ENCODE measurements at regions not wholly inside any gene's neighbourhood (a gene's known extent, or its start where the extent isn't known, plus 50 kb on each side); places are given as distances from the start of the nearest gene placed in this dataset.

DNA sequence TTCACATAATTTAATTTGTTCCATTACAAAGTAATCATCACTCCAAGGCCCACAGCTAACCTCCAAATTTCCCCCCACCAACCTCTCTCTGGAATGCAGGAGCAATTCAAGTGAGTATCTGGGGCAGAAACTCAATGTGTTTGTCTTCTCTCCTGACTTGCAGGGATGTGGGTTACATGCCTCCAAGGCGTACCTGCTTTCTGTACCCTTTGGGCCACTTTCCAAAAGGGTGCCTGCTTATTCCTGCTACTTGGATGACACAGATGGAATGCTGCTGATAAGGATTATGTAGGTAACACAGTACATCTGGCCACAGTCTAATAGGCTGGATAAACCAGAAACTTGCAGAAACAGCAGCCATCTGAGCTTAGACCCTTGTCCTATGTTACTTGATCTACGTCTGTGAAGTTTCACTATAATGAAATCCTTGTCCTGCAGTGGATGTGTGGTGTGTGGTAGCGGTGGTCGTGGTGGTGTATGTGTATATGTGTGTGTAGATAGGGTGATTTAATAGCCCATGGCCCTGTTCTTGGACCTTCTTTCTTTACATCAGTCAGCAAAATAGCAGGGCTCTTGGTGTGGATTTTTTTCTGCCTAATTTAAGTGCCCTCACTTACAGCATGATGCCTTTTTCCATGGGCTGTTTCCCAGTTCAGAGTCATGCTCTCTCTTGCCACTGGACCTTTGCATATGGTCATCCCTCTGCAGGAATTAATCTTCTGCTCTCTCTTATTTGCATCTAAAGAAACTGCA is 175.9 kb downstream of the ZDHHC21 start:
- DNase-seq: no peak

DNA sequence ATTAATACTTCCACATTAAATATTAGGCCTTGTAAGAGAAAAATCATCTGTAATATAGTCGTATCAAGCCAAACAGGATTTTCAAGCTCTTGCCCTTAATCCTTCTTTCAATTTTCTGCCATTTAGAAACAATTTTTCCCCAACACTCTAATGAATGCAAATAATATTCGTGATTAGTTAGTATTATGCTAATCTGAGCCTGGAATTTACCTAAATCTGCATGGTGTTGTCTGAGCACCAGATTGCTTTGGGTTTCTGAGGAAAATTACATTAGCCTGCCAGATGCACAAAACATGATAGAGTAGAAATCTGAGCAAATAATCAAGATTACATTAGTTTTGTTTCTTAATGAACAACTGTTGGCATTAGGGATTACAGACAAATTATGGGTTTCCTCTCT is 176.6 kb downstream of the ZDHHC21 start:
- no peak for DNase-seq

DNA sequence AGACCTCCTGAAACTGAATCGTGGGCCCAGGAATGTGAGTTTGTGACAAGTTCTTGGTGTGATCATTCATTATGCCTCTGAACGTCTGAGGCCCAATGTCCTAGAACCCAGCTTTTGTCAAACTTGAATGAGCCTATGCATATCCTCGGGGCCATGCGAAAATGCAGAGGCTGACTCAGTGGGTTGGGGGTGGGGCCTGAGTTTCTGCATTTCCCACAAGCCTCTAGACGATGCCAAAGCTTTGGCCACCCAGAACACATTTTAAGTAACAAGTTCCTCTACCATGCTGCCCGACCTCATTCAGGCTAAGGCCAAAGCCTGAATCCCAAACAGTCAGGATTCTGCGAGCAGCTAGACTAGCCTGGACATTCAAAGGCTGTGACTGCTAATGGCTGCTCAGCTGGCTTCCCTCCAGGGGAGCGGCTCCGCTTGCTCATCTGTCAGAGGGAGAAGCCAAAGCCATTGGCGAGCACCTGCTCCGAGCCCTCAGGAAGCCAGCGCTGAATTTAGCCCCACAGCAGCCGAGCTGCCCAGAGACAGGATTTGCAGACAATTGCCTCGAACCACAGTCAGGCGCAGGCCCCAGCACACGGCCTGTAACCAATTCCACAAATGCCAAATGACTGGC is 177.5 kb downstream of the ZDHHC21 start:
- DNase-seq: peak; percentile 75

DNA sequence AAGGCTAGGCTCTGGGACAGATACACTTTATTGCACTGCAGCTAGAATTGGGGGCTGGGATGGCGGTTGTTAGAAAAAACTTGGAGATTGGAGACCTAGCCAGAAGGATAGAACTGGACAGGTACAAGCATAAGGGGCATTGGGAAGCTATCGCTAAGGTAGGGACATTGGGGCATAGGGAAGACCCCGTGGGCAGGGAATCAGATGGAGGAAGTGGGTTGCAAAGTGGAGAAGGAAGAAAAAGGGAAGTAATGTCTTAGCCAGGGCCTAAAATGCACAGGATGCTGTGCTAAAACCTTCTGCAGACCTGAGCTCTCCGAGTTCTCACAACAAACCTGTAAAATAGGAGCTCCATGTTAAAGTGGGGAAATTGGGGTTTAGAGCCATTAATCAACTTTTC is 178.2 kb downstream of the ZDHHC21 start:
- DNase-seq: no peak

DNA sequence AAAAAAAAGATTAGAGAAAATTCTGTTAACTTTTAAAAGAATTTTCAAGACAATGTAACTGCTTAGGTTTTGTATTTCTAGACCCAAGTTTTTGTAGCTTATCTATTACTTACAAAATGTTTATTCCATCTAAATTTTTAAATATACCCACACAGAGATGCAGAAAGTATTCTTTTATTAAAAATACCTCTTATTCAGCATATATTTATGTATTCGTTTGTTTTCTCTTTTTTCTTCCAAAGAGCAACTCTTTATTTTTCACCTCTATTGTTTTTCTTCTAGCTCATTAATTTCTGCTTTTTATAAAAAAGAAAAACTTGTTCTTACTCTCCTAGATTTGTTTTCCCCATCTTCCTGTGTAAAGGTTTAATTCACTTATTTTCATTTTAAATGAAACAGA is 180.3 kb downstream of the ZDHHC21 start:
- no peak for DNase-seq

DNA sequence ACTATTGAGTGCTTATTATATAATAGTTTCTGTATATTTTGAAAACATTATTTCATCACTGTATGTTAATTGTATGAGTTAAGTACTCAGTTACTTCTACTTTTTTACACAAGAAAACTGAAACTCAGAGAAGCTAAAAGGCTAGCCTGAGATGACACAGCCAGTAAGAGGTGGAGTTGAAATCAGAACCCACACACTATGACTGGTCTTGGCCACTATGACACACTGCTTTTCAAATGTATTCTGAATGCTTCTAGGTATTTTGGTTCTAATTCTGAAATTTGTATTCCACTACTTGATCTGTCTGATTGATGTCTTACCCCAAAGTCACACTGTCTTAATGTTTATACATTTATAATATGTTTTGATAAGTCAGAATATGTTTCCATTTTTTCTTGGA is 181.8 kb downstream of the ZDHHC21 start:
- no peak for DNase-seq

DNA sequence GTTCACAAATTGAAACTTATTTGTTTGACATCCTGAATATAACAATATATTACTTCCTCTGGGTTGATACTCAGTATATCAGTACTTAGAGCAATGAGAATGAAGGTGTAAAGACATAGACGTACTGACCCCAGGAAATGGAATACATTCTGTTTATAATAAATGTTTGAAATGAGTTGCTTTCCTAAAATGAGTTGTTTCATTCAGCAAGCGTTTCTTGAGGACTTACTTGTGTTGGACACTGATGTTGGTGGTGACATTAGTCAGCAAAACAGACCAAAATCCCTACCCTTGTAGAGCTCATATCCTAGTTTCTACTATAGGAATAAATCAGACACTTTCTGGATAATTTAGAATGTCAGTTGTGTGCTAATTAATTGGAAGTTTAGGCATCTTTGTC is 184.3 kb downstream of the ZDHHC21 start:
- DNase-seq: no peak

DNA sequence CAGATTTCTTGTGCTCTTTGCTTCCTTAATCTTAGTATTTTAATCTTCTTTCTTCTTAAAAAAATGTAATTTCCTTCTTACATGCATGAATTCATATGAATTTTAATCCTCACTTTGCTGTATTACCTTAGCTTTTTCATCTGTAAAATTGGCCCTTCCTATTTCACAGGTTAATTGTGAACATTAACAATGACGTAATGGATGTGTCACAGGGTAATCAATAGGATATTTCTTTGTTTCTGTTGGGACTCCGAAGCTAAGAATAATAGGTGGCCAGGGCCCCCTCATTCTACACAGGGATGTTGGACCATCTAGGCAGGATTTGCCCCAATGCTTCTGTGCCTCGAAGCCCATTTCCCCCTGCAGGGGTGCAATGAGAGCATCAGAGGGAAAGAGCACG is 187.4 kb upstream of the NFIB start:
- DNase-seq: no peak

DNA sequence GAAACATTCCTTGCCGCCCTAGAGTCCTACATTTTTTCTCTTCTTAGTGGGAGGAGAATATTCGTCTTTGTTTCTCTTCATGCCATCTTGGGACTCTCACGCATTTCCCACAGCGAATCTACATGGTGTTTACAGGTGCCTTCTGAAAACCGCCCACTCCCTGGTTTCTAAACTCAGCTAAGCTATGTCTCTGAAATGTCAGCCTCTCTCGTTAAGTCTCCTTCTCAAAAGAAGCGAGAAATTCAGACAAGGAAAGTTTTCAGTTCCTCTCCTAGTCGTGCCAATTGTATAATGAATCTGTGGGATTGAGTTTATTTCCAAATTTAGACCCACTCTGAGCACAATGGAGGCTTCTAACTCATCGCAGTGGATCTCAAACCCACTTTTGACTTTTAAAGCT is 186.8 kb upstream of the NFIB start:
- DNase-seq: no peak

DNA sequence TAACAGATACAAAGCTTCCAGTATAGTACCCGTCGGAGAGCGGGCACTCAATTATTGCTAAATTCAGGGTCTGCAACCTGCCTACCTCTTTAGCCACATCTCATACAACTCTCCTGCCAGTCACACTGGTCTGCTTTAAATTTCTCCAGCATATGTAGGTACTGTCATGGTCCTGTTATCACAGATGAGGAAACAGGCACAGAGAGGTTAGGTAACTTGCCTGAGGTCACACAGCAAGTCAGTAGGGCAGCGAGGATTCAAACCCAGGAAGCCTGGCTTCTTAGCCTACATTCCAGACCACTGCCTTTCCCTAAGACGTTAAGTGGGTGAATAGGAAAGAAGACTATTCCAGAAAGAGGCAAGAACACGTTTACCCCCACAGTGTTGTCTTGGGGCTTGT is 186.0 kb upstream of the NFIB start:
- DNase-seq: no peak

DNA sequence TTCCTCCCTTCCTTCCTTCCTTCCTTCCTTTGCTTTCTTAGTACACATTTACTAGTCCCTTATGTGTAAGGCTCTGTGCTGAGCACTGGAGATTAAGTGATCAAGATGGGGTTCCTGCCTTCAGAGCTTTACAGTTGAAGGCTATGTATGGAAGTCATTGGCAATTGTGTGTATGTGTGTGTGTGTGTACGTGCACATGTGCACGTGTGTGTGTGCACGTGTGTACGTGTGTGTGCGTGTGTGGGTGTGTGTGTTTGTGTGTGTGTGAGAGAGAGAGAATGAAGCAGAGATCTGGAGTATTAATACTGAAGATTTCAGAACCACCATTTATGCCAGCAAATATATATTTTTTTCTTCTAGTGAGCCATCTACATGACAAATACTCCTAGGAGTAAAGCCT is 184.9 kb upstream of the NFIB start:
- DNase-seq: no peak

DNA sequence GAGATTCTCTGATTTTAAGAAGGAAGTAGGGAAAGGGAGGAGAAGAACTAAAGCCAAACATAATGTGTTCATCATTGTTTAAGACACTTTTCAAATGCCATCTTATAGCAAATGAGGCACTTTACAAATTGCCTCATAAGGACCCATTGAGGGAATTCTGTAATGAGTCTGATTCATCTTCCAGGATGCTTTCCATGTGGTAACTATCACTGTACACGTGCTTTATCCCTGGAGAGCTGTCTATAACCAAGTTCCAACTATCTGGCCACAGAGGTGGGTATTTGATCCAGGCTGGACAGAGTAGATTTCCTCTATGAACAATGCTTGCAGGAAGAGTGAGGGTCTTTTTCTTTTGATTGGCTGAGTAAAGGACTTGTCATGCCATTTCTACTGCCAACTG is 183.5 kb upstream of the NFIB start:
- no peak for DNase-seq

DNA sequence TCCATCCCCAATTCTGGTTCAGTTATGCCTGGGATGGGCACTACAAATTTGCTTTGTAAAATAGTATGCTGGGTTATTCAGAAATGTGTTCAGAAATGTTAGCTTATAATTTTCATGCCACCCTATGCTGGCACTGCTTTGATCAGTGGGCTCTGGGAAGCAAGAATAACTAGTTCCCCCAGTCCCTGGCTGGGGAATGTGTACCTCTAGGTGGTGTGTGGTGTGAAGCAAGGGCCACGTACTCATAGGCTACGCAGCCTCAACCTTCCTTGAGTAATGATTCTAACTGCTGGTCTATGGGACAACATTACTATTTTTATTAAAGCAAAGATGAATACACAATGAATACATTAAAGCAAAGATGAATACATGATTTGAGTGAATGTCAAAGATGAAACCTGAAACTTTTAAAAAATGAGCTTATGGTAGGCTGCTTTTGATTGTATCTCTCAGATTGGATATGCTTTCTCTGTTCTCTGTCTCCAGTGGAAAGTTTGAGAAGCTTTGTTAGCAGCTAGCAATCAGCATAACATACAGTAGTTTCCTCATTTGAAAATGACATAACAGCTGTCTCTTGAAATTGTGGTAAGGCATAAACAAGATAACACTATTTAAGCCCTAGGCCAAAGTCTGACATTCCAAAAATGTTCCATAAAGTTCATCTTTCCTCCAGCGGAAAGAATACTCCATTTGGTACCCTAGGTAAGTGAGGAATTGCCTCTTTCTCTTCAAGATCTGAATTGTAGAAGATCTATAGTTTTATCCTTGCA is 174.7 kb upstream of the NFIB start:
- DNase-seq: no peak

DNA sequence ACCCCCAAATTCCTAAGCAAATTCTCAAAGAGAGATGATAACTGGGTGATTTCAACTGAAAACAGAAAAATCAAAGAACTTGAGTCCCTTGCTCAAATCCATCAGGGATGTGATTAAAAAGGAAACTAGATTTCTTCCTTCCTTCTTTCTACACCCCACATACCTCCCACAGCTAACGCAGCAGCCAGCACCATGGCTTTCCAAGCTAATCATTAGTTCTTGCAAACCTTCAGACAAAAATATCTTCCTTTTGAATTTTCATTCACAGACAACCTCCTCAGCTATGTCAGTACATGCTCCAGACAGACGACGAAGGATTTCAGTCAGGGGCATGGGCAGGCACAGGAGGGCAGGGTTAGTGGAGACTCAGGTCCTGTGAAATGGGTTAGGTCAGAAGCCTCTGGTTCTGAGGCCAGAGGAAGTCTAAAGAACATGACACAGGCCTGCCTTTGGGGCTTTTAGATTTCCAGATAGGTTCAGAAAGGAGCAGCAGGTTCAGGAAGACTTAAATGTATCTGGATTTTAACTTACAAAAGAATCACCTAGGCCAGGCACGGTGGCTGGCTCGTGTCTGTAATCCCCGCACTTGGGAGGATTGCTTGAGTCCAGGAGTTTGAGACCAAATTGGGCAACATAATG is 173.7 kb upstream of the NFIB start:
- no peak for DNase-seq

DNA sequence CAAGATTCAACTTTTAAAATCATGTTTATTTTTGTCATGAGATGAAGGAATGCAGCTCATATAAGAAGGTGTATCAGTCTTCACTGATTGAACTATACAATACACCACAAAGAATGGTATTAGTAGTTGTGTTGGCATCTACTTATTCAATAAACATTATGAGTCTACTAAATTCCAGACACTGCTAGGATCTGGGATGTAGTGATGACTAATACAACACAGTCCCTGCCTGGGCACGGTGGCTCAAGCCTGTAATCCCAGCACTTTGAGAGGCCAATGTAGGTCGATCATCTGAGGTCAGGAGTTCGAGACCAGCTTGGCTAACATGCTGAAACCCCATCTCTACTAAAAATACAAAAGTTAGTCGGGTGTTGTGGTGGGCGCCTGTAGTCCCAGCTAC is 171.4 kb upstream of the NFIB start:
- DNase-seq: no peak

DNA sequence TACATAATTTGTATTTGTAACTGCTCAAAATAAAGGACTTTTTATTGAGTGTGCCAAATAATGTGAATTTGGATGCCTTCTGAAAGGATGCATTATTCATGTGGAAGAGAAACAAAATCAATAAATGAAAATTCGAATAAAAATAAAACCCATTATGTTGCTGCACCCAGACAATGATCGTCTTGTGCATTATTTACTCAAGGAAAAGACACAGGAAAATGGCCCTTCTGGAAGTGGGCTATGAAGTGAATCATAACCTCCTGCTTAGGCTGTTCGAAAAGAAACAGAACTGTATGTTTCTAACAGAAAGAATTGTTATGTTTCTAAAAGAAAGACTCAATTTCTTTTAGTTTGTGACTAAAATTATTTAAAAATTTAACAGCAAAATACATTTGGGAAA is 168.9 kb upstream of the NFIB start:
- no peak for DNase-seq

DNA sequence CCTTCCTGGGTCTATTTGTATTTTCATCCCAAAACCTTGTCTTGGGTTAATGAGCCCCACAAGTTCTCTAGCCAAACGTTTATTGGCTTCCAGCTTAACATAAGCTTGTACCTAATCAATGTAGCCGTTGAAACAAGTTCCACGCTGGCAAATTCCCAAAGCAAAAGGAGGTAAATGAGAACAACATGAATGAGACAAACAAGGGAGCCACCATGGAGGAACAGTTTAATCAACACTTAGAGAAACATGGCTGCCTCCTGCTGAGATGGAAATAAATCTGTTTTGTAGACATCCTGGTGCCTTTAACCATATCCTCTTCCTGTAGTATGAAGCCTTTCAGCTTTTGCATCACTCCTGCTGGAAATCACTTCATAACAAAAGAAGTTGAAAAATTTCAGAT is 166.6 kb upstream of the NFIB start:
- DNase-seq: peak; percentile 8

DNA sequence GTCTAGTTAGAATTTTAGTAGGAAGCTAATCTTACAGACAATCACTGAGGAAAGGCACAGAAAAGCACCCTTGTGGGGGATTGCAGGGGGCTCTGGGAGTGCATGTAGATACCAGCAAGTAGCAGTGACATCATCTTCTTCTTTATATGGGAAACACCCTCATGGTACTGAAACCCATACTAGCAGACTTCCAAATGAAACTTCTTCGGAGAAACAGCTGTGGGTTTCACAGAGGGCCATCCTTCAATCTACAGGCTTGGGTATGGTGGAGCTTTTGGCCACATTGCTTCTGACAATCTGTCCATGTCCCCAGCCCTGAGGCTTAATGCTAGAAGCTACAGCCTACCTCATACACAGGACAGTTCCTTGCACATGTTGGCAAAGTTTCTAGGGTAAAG is 165.2 kb upstream of the NFIB start:
- no peak for DNase-seq

DNA sequence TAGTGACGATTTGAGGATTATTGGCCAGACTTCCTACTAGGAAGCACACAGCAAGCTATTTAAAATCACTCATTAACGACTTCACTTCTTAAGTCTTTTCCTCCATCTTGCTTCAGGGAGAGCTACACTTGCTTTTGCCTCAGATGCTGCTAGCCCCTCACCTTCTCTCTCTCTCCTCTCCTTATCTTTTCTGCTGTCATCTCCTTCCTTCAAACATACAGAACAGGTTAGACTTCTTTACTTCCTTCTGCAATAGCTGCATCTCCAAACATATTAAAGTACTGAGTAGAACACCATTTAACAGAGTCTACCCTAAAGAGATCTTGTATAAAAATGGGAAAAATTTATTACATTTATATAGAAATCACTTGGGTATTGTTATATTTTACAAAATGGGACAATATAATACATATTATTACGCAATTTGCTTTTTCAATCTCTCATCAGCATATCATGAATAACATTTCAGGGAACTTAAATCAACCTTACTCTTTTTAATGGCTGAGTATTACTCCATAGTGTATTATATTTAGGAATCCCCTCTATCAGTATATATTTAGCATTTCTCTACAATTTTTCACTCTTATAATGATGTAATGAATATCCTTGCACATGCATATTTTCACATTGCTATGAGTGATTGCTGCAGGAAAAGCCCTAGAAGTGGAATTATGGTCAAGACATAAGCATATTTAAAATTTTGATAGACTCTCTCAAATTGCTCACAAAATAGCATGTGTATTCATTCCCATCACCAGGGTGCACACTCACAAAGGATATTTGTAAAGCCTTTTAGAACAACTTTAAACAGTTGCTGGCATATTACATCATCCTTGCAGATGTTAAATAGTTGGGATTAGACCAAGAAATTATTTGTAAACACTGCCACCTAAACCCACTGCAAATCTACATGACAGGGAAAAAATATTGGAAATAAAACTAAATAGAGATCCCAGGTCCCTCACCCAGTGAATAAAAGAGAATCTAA is 164.5 kb upstream of the NFIB start:
- DNase-seq: no peak

DNA sequence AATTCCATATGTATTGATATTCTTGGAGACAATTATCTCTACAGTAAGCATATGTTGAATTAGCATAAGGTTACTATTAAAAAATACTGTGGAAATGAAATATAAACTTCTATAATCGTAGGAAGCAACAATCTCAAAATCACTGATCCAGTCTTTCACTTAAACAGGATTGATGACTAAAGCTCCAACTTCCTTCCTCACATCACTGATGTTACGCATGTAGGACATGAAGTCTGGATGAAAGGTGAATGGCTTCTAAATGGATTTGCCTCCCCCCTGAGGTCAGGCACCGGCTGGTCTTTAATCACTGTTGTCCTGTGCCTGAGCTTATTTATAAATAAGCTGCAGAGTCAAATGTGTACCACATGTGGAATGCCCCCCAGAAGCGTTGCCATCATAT is 157.1 kb upstream of the NFIB start:
- DNase-seq: no peak

DNA sequence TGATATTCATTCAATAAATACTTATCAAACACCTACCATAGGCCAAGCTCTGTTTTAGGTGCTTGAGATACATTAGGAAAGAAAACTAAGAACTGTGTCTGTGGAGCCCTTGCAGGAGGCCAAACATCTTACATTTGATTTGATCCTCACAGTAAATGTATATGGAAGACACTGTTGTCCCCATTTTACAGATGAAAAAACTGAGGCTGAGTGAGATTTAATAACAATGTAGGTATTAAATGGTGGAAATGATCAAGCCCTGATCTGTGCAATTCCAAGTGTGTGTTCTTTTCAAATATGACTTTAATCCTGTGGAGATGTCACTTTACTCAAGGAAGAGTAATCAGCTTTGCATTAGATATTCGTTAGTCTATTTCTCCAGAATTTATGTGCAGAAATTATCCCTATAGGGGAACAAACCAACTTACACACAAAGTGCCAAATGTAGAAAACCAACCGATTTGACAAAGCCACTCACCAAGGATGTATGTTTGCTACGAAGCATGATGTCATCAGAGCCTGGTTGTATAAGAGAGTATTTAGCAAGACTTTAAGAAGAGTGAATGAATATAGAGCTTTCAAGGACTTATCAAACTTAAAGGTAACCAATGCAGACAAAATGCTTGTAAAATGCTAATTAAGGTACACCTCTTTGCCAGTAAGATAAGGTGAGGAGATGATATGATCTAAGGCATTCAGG is 153.9 kb upstream of the NFIB start:
- DNase-seq: no peak

DNA sequence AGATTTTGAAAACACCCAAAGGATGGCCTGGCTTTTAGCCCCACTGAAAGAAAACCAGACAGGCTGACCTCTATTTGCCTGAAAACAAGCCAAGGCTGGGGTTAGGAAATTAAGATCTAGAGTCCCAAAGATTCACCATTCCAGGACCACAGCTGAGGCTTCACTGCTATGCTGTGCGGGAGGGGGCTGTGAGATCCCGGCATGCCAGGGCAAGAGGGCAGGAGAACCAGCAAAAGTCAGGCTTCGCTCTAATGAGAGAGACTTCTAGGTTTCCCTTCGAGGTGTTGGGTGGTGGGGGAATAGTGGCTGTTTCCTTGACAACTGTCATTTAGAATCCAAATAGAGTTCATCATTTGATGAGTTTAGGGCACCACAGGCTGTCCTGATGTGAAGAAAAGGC is 152.9 kb upstream of the NFIB start:
- DNase-seq: no peak
